ENCODE measurements at regions not wholly inside any gene's neighbourhood (a gene's known extent, or its start where the extent isn't known, plus 50 kb on each side); places are given as distances from the start of the nearest gene placed in this dataset.

GRCh38 chr9:13990331-13990730, 323.6 kb downstream of the NFIB start:
- no peak for TF ChIP-seq CTCF (IDR thresholded peaks at IDR 0.05)
- no peak for TF ChIP-seq POLR2A (IDR thresholded peaks at IDR 0.05)

Data from uterus (tissue), 2 donors.